ENCODE measurements at regions not wholly inside any gene's neighbourhood (a gene's known extent, or its start where the extent isn't known, plus 50 kb on each side); places are given as distances from the start of the nearest gene placed in this dataset.
A peak's percentile ranks its signal among the peaks of the same experiment; 100 is the strongest.

DNA sequence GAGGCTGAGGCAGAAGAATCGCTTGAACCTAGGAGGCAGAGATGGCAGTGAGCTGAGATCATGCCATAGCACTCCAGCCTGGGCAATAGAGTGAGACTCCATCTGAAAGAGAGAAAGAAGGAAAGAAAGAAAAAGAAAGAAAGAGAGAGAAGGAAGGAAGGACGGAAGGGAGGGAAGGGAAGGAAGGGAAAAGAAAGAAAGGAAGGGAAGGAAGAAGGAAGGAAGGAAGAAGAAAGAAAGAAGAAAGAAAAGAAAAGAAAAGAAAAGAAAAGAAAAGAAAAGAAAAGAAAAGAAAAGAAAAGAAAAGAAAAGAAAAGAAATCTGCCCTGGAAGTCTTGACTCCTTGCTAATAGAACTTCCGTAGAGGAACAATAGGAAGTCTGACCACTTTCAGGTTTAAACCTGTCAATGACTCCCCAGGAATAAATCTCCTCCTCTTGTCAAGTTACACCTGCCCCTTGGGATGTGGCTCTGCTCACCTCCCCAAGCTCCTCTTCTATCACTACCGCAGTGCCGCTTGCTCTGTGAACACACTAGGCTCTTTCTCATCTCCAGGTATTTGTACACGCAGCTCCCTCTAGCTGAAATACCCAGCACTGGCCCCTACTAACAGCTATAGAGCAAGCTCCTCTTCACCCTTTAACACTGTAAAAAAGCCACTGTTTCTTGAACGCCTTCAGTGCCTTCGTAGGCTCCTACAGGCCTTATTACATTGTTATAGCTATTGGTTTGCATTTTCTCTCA is 773.1 kb upstream of the TBX3 start:
- TF ChIP-seq Cebpa-rat (IDR thresholded peaks at IDR 0.05), result no peak
- Histone ChIP-seq H3K4me1 (peaks cover 9% of the 10 kb centered on the region), H3K4me2 (no peak overlapping the region), H3K9ac (no peak overlapping the region), H3K27ac (no peak overlapping the region), H3K27me3 (no peaks in the 10 kb centered on the region), H3K36me3 (no peaks in the 10 kb centered on the region), H4K20me1 (no peaks in the 10 kb centered on the region), H3K4me3 (no peak overlapping the region), H3K9me3 (no peaks in the 10 kb centered on the region)

DNA sequence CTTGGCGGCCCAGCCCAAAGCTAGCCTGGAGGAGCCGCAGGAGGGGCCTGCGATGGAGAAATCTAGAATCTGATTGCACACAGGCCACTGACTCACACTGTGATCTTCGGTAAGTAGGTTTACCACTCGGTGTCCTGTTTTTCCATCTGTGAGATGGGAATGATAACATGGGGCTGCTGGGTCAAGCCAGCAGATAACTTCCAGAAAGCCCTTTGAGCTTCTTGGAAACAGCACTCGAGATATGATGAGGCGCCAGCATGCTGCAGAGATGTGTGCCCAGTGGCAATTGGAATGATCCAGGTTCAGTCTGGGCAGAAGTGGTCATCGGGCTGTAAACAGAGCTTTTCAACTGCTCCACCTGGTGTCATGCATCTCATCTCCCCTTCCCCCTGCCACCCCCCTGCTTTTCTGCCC is 771.3 kb upstream of the TBX3 start:
- Histone ChIP-seq H3K4me3 (no peak overlapping the region), H3K9me3 (no peaks in the 10 kb centered on the region), H3K9ac (no peak overlapping the region), H3K27me3 (peaks cover 3% of the 10 kb centered on the region; the same call in 1 of the 2 replicates), H3K4me1 (peaks cover 17% of the 10 kb centered on the region), H3K36me3 (no peaks in the 10 kb centered on the region), H3K27ac (no peak overlapping the region), H3K4me2 (no peak overlapping the region), H4K20me1 (no peaks in the 10 kb centered on the region)
- no peak for TF ChIP-seq Cebpa-rat (IDR thresholded peaks at IDR 0.05)

DNA sequence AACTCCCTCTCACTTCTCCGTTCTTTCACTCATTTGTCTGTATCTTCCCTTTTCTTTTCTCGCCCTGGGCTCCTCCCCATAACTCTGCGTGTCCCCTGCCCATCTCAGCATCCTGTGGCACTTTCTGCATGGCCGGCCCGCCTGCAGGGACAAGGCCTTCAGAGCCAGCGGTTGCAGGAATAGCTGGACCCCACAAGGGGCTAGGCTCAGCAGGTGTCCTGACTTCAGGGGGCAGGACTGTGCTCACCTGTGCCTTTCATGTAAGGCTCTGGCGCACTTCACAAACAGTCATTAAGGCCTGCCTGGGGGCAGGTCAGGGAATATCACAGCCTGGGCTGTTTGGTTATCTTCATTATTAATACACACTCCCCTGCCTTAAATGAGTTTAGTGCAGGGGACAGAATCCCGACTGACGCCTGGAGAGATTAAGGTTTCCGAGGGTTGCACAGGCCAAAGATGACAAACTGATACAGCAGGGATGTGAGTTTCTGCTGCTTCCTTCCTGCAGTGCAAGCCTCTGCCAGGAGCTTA is 768.8 kb upstream of the TBX3 start:
- H3K4me1 ChIP-seq, result peaks cover 17% of the 10 kb centered on the region
- H3K9ac ChIP-seq, result no peak overlapping the region
- H3K36me3 ChIP-seq, result no peaks in the 10 kb centered on the region
- no peak for TF ChIP-seq Cebpa-rat (IDR thresholded peaks at IDR 0.05)
- H3K4me3 ChIP-seq, result no peak overlapping the region
- no peak overlapping the region for H3K27ac ChIP-seq
- no peaks in the 10 kb centered on the region for H3K9me3 ChIP-seq
- no peaks in the 10 kb centered on the region for H4K20me1 ChIP-seq
- peaks cover 3% of the 10 kb centered on the region; the same call in 1 of the 2 replicates for H3K27me3 ChIP-seq
- H3K4me2 ChIP-seq, result peak overlapping the region; percentile 93; the same call in 1 of the 2 replicates

DNA sequence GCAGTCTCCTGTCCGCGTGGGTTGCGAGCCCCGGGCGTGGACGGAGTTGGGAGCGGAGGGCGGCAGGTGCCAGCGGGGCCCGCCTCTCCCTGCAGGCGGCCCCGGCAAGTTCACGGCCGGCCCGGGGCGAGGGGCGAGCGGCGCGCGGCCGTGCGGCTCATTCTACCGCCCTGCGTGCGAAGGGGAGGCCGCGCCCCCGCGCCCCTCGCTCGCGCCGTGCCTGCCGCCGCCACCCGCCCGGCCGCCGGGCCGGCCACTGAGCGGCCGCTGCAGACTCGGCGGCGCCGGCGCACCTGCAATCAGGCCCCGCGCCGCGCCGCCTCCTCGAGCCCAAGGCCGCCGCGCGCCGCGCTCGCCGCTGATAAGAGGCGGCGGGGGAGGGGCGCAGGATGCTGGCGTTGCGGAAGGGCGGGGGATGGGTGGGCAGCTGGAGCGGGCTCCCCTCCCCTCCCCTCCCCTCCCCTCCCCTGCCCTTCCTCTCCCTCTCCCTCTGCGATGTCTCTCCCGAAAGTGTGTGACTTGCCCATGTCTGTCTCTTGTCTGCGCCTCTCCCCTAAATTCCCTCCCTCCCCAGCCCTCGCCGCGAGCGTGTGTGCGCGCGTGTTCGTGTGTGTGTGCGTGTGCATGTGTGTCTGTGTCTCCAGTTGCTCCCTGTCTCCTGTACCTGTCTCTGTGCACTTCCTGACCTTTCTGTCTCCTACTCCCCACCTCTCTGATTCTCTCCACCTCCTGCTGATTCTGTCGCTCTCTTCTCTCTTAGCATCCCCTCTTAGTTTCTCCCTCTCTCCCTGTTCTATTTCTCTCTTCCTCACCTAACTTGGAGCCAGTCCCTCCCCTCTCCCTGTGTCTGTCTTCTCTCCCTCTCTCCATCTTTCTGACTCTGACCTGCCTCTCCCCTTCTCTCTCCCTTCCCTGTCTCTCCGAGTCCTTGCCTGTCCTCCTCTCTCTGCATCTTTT is 768.1 kb upstream of the TBX3 start:
- H4K20me1 ChIP-seq, result no peaks in the 10 kb centered on the region
- peak overlapping the region; percentile 70 for H3K27ac ChIP-seq
- H3K27me3 ChIP-seq, result peaks cover 3% of the 10 kb centered on the region; the same call in 1 of the 2 replicates
- H3K9me3 ChIP-seq, result no peaks in the 10 kb centered on the region
- H3K4me2 ChIP-seq, result peak overlapping the region; percentile 93
- no peak for TF ChIP-seq Cebpa-rat (IDR thresholded peaks at IDR 0.05)
- peak overlapping the region; percentile 69 for H3K4me3 ChIP-seq
- peaks cover 17% of the 10 kb centered on the region for H3K4me1 ChIP-seq
- peak overlapping the region; percentile 75 for H3K9ac ChIP-seq
- H3K36me3 ChIP-seq, result no peaks in the 10 kb centered on the region

DNA sequence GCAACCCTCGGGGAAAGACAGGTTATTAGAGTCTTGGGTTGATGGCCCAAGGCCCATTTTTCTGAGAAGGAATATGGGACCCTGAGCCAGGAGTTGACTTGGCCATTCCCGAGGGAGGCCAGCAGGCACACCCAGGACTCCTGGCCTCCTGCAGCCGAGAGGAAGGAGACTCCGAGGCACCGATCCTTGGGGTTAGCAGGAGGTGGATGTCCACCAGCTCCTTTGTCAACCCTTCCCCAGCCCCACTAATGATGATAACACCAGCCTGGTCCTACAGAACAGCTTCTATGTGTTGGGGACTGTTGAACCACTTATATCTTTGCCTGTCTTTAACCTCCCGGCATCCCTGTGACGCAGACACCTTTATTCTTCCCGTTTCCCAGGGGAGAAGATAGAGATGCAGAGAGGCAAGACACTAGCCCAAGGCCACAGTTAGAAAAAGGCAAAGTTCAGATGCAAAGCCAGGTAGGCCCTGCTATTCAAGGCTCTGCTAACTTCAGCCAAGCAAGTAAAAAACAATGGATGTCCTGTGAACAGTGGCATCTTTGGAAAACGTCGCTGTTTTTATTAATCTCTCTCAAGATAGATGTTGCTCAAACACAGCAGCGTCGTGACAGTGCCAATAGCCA is 767.3 kb upstream of the TBX3 start:
- peak overlapping the region; percentile 70 for H3K27ac ChIP-seq
- H3K36me3 ChIP-seq, result no peaks in the 10 kb centered on the region
- no peak for TF ChIP-seq Cebpa-rat (IDR thresholded peaks at IDR 0.05)
- peak overlapping the region; percentile 93 for H3K4me2 ChIP-seq
- H3K9me3 ChIP-seq, result no peaks in the 10 kb centered on the region
- no peaks in the 10 kb centered on the region for H4K20me1 ChIP-seq
- peak overlapping the region; percentile 75 for H3K9ac ChIP-seq
- H3K4me1 ChIP-seq, result peaks cover 17% of the 10 kb centered on the region
- peaks cover 3% of the 10 kb centered on the region; the same call in 1 of the 2 replicates for H3K27me3 ChIP-seq
- peak overlapping the region; percentile 69 for H3K4me3 ChIP-seq

DNA sequence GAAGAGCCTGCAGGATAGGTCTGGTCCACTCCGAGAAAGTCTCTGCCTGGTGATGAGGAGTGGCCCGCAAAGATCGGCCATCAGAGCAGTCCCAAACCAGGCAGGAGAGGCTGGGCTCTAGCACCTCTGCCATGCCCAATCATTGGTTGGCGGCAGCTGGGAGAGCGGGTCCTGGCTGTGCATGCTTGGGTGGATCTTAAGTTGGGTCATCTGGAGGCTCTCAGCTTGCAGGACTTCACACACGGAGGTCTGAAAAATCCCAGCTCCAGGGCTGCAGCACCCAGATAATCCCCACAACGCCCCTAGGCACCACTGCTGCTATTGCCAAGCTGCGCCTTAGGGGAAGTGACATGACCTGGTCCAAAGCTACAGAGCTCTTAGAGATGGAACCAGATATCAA is 766.7 kb upstream of the TBX3 start:
- Histone ChIP-seq H3K27me3 (peaks cover 3% of the 10 kb centered on the region; the same call in 1 of the 2 replicates), H4K20me1 (no peaks in the 10 kb centered on the region), H3K4me3 (no peak overlapping the region), H3K9ac (no peak overlapping the region), H3K27ac (no peak overlapping the region), H3K9me3 (no peaks in the 10 kb centered on the region), H3K4me2 (peak overlapping the region; percentile 93), H3K36me3 (no peaks in the 10 kb centered on the region), H3K4me1 (peaks cover 17% of the 10 kb centered on the region)
- no peak for TF ChIP-seq Cebpa-rat (IDR thresholded peaks at IDR 0.05)

DNA sequence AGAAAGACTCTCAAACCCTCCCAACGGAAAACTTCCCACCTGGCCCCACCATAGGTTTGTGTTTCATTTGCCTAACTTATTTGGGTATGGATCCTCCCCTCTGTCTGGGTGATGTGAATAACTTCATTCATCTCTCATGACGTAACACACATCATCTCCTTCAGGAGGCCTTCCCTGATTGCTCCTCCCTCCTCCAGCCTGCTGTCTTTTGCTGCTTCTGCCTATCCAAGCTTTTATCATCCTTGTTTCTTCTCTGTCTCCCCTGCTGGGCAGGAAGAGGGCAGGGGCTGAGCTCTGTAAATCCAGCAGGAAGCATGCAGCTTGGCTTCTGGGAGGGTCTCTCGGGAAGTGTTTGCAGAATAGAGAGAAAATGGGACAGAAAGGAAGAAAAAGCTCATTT is 766.0 kb upstream of the TBX3 start:
- TF ChIP-seq Cebpa-rat (IDR thresholded peaks at IDR 0.05), result no peak
- no peak overlapping the region for H3K27ac ChIP-seq
- no peak overlapping the region for H3K4me2 ChIP-seq
- peaks cover 3% of the 10 kb centered on the region; the same call in 1 of the 2 replicates for H3K27me3 ChIP-seq
- no peaks in the 10 kb centered on the region for H4K20me1 ChIP-seq
- H3K4me3 ChIP-seq, result no peak overlapping the region
- no peaks in the 10 kb centered on the region for H3K9me3 ChIP-seq
- no peaks in the 10 kb centered on the region for H3K36me3 ChIP-seq
- H3K4me1 ChIP-seq, result peaks cover 17% of the 10 kb centered on the region
- no peak overlapping the region for H3K9ac ChIP-seq

DNA sequence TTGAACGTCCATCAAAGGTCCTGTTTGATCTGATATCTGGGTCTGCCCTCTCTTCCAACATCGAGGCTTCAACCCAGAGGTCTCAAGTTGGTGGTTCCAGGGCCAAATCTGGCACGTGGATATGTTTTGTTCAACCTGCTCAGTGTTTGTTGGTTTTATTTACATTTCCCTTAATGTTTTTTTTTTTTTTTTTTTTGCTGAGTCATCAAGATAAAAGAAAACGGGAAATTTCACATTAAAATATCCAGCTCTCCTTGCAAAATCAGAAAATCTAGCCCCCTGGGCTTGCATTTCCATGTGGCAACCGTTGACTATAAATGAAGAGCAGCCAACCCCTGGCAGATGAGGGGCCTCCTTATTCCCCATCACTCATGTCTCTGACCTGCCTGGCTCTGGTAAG is 765.6 kb upstream of the TBX3 start:
- Histone ChIP-seq H3K4me2 (no peak overlapping the region), H3K9ac (no peak overlapping the region), H3K9me3 (no peaks in the 10 kb centered on the region), H3K36me3 (no peaks in the 10 kb centered on the region), H4K20me1 (no peaks in the 10 kb centered on the region), H3K4me1 (peaks cover 17% of the 10 kb centered on the region), H3K27me3 (peaks cover 3% of the 10 kb centered on the region; the same call in 1 of the 2 replicates), H3K27ac (no peak overlapping the region), H3K4me3 (no peak overlapping the region)
- no peak for TF ChIP-seq Cebpa-rat (IDR thresholded peaks at IDR 0.05)

DNA sequence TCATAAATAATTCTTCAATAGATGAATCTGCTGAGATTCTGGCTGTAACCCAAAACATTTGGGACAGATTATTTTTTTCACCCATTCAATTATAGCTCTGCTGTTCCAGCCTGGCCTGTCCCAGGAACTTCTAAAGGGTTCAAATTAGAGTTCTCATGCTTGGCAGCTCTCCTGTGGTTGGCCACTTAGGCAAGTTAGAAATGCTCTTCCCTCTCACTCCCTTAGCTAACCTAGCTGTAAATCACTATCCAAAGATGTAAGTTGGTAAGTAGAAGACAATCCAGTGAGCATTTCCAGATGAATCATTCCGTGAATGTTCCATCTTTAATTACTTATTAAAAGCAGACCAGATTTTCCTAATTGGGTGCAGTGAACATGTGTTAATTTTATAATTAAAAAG is 760.4 kb upstream of the TBX3 start:
- TF ChIP-seq Cebpa-rat (IDR thresholded peaks at IDR 0.05), result no peak

More for the DNA sequence above, 760.4 kb upstream of the TBX3 start:
- H3K27me3 ChIP-seq, result no peaks in the 10 kb centered on the region
- no peaks in the 10 kb centered on the region for H3K9me3 ChIP-seq
- H3K4me3 ChIP-seq, result no peak overlapping the region
- H3K27ac ChIP-seq, result no peak overlapping the region
- no peaks in the 10 kb centered on the region for H4K20me1 ChIP-seq
- no peaks in the 10 kb centered on the region for H3K36me3 ChIP-seq
- no peak overlapping the region for H3K9ac ChIP-seq
- H3K4me1 ChIP-seq, result no peaks in the 10 kb centered on the region
- H3K4me2 ChIP-seq, result no peak overlapping the region

Data from BLaER1 (cell line).